H1 (cell line): ENCODE measurements at regions not wholly inside any gene's neighbourhood (a gene's known extent, or its start where the extent isn't known, plus 50 kb on each side); places are given as distances from the start of the nearest gene placed in this dataset.
"Not testable (repeated sequence)": the region's sequence is repeated elsewhere in the genome, so short reads cannot be mapped to it uniquely, and the experiment has no call there.

Source experiments
- CTCF ChIA-PET: fragments of 300-600 bp; sonication (Branson Sonifier 250); formaldehyde crosslinking; loops from one replicate; lab custom pipeline; 2021; ENCODE audit not compliant: partially characterized antibody; lab: Charles Lee
- POLR2A ChIA-PET: fragments of 300-600 bp; sonication (Branson Sonifier 250); formaldehyde crosslinking; loops from one replicate; lab custom pipeline; 2021; ENCODE audit warnings: inconsistent platforms; ENCODE audit not compliant: partially characterized antibody; lab: Charles Lee
- DNase-seq, 2 experiments: peaks; one replicate each; pipeline versions ENCODE4 v3.0.0 to v3.0.0-alpha.2; 2010 to 2022; ENCODE audit warnings: low spot score in 2 of 2, low read depth in 1 of 2, mixed read lengths in 1 of 2
- FAIRE-seq: peaks from 2 replicates; lab custom pipeline; 2011; peaks lifted over from hg19 to GRCh38; lab: Jason Lieb, UNC
- H2AFZ ChIP-seq: 2 replicates; pipeline ENCODE4 v1.8.1; 2012; ENCODE audit warnings: low read length, inconsistent platforms
- H2AK5ac ChIP-seq: 2 replicates; pipeline ENCODE4 v1.6.1; 2013; ENCODE audit warnings: low read depth, low read length
- H2BK120ac ChIP-seq: replicated peaks from 2 replicates; pipeline ENCODE3; 2013; ENCODE audit warnings: low read depth, low read length, inconsistent platforms
- H2BK12ac ChIP-seq: 2 replicates; pipeline ENCODE4 v1.6.1; 2013; ENCODE audit warnings: low read depth, low read length
- H2BK15ac ChIP-seq: 2 replicates; pipeline ENCODE4 v1.6.1; 2013; ENCODE audit warnings: low read length
- H2BK20ac ChIP-seq: 2 replicates; pipeline ENCODE4 v1.6.1; 2013; ENCODE audit warnings: low read length
- H2BK5ac ChIP-seq: 2 replicates; pipeline ENCODE4 v1.6.1; 2013; ENCODE audit warnings: low read depth, low read length
- H3K14ac ChIP-seq: 2 replicates; pipeline ENCODE4 v1.6.1; 2013; ENCODE audit warnings: inconsistent platforms; ENCODE audit not compliant: insufficient read length
- H3K18ac ChIP-seq: 2 replicates; pipeline ENCODE4 v1.6.1; 2013; ENCODE audit warnings: low read length; ENCODE audit errors: extremely low read depth
- H3K23ac ChIP-seq: 2 replicates; pipeline ENCODE4 v1.6.1; 2013; ENCODE audit warnings: inconsistent platforms; ENCODE audit not compliant: insufficient read length
- H3K23me2 ChIP-seq: 2 replicates; pipeline ENCODE4 v1.6.1; 2013; ENCODE audit warnings: low read depth, low read length
- H3K27ac ChIP-seq: 2 replicates; pipeline ENCODE4 v1.6.1; 2011; ENCODE audit warnings: low read depth, low read length, inconsistent platforms
- H3K27me3 ChIP-seq, 4 experiments: replicated peaks in 1 of 4; 1 replicate in 1 of 4; 2 replicates in 3 of 4; pipeline versions ENCODE4 v1.6.1 to v1.8.1; 2011 to 2013; ENCODE audit warnings: low read length in 3 of 4, mild to moderate bottlenecking in 3 of 4, inconsistent platforms in 2 of 4, mixed read lengths in 2 of 4, moderate library complexity in 1 of 4; ENCODE audit not compliant: control insufficient read depth in 3 of 4, insufficient read depth in 3 of 4; ENCODE audit errors: extremely low read depth in 1 of 4
- H3K36me3 ChIP-seq, 4 experiments: 2 replicates each; pipeline versions ENCODE4 v1.6.1 to v1.8.1; 2011 to 2013; ENCODE audit warnings: mild to moderate bottlenecking in 4 of 4, low read length in 3 of 4, moderate library complexity in 2 of 4, control low read depth in 1 of 4, inconsistent platforms in 1 of 4; ENCODE audit not compliant: insufficient read depth in 4 of 4, control insufficient read depth in 2 of 4
- H3K4ac ChIP-seq: replicated peaks from 2 replicates; pipeline ENCODE3; 2013; ENCODE audit warnings: low read length, low read depth, mixed read lengths, inconsistent platforms; ENCODE audit not compliant: insufficient read length
- H3K4me1 ChIP-seq, 4 experiments: replicated peaks in 1 of 4; 1 replicate in 1 of 4; 2 replicates in 3 of 4; pipeline versions ENCODE4 v1.6.1 to v1.8.1; 2011 to 2013; ENCODE audit warnings: low read length in 3 of 4, inconsistent platforms in 2 of 4, mixed read lengths in 1 of 4; ENCODE audit not compliant: insufficient read depth in 4 of 4, control insufficient read depth in 3 of 4
- H3K4me2 ChIP-seq, 2 experiments: 2 replicates each; pipeline versions ENCODE4 v1.6.1 to v1.8.1; 2011 to 2013; ENCODE audit warnings: low read depth in 2 of 2, low read length in 2 of 2, control low read depth in 1 of 2, inconsistent platforms in 1 of 2, mild to moderate bottlenecking in 1 of 2; ENCODE audit not compliant: insufficient read depth in 1 of 2
- H3K4me3 ChIP-seq, 4 experiments: fragments of 200-600, 300-600 bp in 1 of 4; sonication (generic), shearing (Covaris generic), sonication (Bioruptor Twin) in 1 of 4; 2 replicates each; pipeline versions ENCODE4 v1.5.1 to v1.8.1; 2011 to 2016; ENCODE audit warnings: low read length in 4 of 4, low read depth in 3 of 4, control low read depth in 2 of 4, inconsistent platforms in 2 of 4, mild to moderate bottlenecking in 2 of 4, mixed read lengths in 1 of 4, moderate library complexity in 1 of 4; ENCODE audit not compliant: insufficient read depth in 2 of 4; ENCODE audit errors: extremely low read depth in 1 of 4
- H3K56ac ChIP-seq: replicated peaks from 2 replicates; pipeline ENCODE3; 2013; ENCODE audit warnings: low read depth, mild to moderate bottlenecking, mixed read lengths, low read length, inconsistent platforms; ENCODE audit not compliant: insufficient read length
- H3K79me1 ChIP-seq: 2 replicates; pipeline ENCODE4 v1.6.1; 2013; ENCODE audit warnings: low read depth, low read length, control low read depth
- H3K79me2 ChIP-seq, 2 experiments: 2 replicates each; pipeline versions ENCODE4 v1.6.1 to v1.8.1; 2012 to 2013; ENCODE audit warnings: low read length in 2 of 2, mild to moderate bottlenecking in 2 of 2, inconsistent platforms in 1 of 2; ENCODE audit not compliant: insufficient read depth in 2 of 2, control insufficient read depth in 1 of 2
- H3K9ac ChIP-seq, 4 experiments: replicated peaks in 1 of 4; 1 replicate in 1 of 4; 2 replicates in 3 of 4; pipeline versions ENCODE4 v1.6.1 to v1.8.1; 2011 to 2013; ENCODE audit warnings: low read depth in 3 of 4, low read length in 3 of 4, control low read depth in 2 of 4, mild to moderate bottlenecking in 2 of 4, moderate library complexity in 2 of 4, inconsistent platforms in 1 of 4; ENCODE audit errors: extremely low read depth in 1 of 4
- H3K9me3 ChIP-seq, 2 experiments: 2 replicates each; pipeline versions ENCODE4 v1.6.1 to v1.8.1; 2012 to 2013; ENCODE audit warnings: mild to moderate bottlenecking in 2 of 2, moderate library complexity in 2 of 2, control low read depth in 1 of 2, inconsistent platforms in 1 of 2, low read depth in 1 of 2, low read length in 1 of 2, mixed read lengths in 1 of 2; ENCODE audit not compliant: insufficient read depth in 2 of 2
- H4K20me1 ChIP-seq, 2 experiments: replicated peaks in 1 of 2; 2 replicates each; pipeline versions ENCODE3 to v1.8.1; 2011 to 2013; ENCODE audit warnings: inconsistent platforms in 2 of 2, low read length in 2 of 2, mild to moderate bottlenecking in 1 of 2; ENCODE audit not compliant: insufficient read depth in 2 of 2, control insufficient read depth in 1 of 2
- H4K5ac ChIP-seq: 2 replicates; pipeline ENCODE4 v1.6.1; 2013; ENCODE audit warnings: low read length, low read depth, mixed read lengths, inconsistent platforms; ENCODE audit not compliant: insufficient read length
- H4K8ac ChIP-seq: 2 replicates; pipeline ENCODE4 v1.8.0; 2013; ENCODE audit warnings: mild to moderate bottlenecking, moderate library complexity, low read length, inconsistent platforms; ENCODE audit not compliant: insufficient read depth; ENCODE audit errors: extremely low read depth
- H4K91ac ChIP-seq: replicated peaks from 2 replicates; pipeline ENCODE3; 2013; ENCODE audit warnings: low read length, mixed read lengths, inconsistent platforms; ENCODE audit not compliant: insufficient read length
- WGBS, 2 experiments: shearing (Covaris generic) in 1 of 2; methylation state at CpG; one replicate each; pipeline versions ENCODE4 v1.1.6 to v1.1.7; 2013 to 2015; ENCODE audit warnings: low lambda C conversion rate in 2 of 2, mixed read lengths in 2 of 2, inconsistent platforms in 1 of 2, low coverage in 1 of 2, missing lambda C conversion rate in 1 of 2; ENCODE audit not compliant: insufficient replicate concordance in 2 of 2, insufficient coverage in 1 of 2, insufficient read length in 1 of 2; ENCODE audit errors: extremely low coverage in 1 of 2, missing lambda C conversion rate in 1 of 2; 5-methylcytosine and 5-hydroxymethylcytosine counted together

DNA sequence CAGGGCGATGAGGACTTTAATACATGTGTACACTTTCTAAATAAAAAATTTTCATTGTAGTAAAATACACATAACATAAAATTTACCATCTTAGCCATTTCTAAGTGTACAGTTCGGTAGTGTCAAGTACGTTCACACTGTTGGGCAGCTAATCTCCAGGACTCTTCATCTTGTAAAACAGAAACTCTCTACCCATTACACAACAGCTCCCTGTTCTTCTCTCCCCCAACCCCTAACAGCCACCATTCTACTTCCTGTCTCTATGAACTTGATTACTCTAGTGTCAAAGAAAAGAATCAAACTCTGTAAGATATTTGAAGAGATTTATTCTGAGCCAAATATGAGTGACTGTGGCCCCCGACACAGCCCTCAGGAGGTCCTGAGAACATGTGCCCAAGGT lies 208.3 kb upstream of the PLGLB1 start:
- H2AFZ ChIP-seq, H3K27me3 ChIP-seq, H3K14ac ChIP-seq, FAIRE-seq, H3K79me1 ChIP-seq, H3K27ac ChIP-seq, H2BK12ac ChIP-seq, CTCF ChIA-PET, H4K91ac ChIP-seq, H3K56ac ChIP-seq, H4K8ac ChIP-seq, H2BK120ac ChIP-seq, H3K18ac ChIP-seq, H3K23me2 ChIP-seq, H3K4me2 ChIP-seq, H3K23ac ChIP-seq, H3K4me1 ChIP-seq, H4K20me1 ChIP-seq, H3K79me2 ChIP-seq, H3K4ac ChIP-seq, H3K4me3 ChIP-seq, H2BK15ac ChIP-seq, H2BK20ac ChIP-seq, H4K5ac ChIP-seq, H3K9ac ChIP-seq, H2AK5ac ChIP-seq, POLR2A ChIA-PET, DNase-seq, H3K9me3 ChIP-seq, H2BK5ac ChIP-seq, H3K36me3 ChIP-seq: not testable (repeated sequence)
- WGBS, 2 experiments, result 83% methylated on average over 1 of the region's 4 CpGs; no CpG with 5 or more reads in 1 of the 2 experiments

DNA sequence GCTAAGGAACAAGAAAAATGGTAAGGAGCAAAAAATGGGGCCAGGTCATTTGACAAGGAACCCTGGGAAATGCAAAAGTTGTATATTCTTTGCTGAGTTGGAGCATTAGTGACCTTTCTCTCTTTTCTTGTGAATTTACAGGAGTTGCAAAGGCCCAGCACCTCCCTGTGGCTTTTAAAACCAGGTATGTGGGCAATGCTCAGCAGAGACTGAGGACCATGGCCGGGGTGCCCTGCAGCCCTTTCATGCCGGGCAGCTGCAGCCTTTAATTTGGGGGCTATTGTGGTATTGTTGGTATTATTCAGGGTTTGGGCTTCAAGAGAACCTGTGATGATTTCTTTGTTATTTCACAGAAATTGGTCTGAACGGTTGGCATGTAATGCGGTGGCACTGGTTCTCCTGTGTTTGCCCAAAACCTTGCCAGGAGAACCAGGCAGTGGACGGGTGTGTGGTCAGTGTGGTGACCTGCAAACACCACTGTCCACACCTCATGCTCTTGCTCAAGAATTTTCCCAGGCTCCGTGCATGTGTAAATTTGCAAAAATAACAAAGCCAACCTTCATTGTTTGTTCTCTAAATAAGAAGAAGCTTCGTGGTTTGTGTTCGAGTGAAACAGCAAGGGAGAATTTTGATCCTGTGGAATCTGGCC lies 213.8 kb upstream of the PLGLB1 start:
- H4K20me1 ChIP-seq, H3K4me2 ChIP-seq, H3K23me2 ChIP-seq, H3K79me2 ChIP-seq, H2BK15ac ChIP-seq, H2BK5ac ChIP-seq, H3K27ac ChIP-seq, H2BK120ac ChIP-seq, H3K56ac ChIP-seq, H3K79me1 ChIP-seq, H3K4me3 ChIP-seq, H3K9ac ChIP-seq, H3K36me3 ChIP-seq, H4K5ac ChIP-seq, CTCF ChIA-PET, H2AK5ac ChIP-seq, H2BK20ac ChIP-seq, FAIRE-seq, H2AFZ ChIP-seq, H3K4ac ChIP-seq, H3K18ac ChIP-seq, DNase-seq, H3K4me1 ChIP-seq, H4K8ac ChIP-seq, H3K23ac ChIP-seq, H2BK12ac ChIP-seq, H3K27me3 ChIP-seq, H3K9me3 ChIP-seq, H4K91ac ChIP-seq, POLR2A ChIA-PET, H3K14ac ChIP-seq: not testable (repeated sequence)
- WGBS, 2 experiments, result 86% methylated on average over 3 of the region's 8 CpGs; no CpG with 5 or more reads in 1 of the 2 experiments
